Common myeloid progenitor, CD34-positive (primary cell): ENCODE measurements at regions not wholly inside any gene's neighbourhood (a gene's known extent, or its start where the extent isn't known, plus 50 kb on each side); places are given as distances from the start of the nearest gene placed in this dataset.
"Not testable (repeated sequence)": the region's sequence is repeated elsewhere in the genome, so short reads cannot be mapped to it uniquely, and the experiment has no call there.

Experiments
- CTCF ChIA-PET: fragments of 350-600 bp; sonication (Branson Sonifier 250); formaldehyde crosslinking; loops from one replicate; lab custom pipeline; 2021; ENCODE audit warnings: antibody characterized with exemption; lab: Charles Lee
- POLR2A ChIA-PET: fragments of 350-600 bp; sonication (Branson Sonifier 250); formaldehyde crosslinking; loops from one replicate; lab custom pipeline; 2021; ENCODE audit warnings: antibody characterized with exemption; lab: Charles Lee
- DNase-seq, 3 donors: peaks; one replicate each; pipeline versions ENCODE4 v3.0.0 to v3.0.0-alpha.2; 2013
- H3K27ac ChIP-seq, 2 experiments: 1 replicate in 1 of 2; 2 replicates in 1 of 2; pipeline ENCODE4 v1.7.0; 2013; ENCODE audit warnings: inconsistent platforms in 2 of 2, low read length in 2 of 2, mild to moderate bottlenecking in 2 of 2, low read depth in 1 of 2, moderate library complexity in 1 of 2; ENCODE audit not compliant: severe bottlenecking in 2 of 2, insufficient read depth in 1 of 2, poor library complexity in 1 of 2
- H3K27me3 ChIP-seq, 5 experiments: replicated peaks in 2 of 5; 1 replicate in 3 of 5; 2 replicates in 2 of 5; pipeline versions ENCODE4 v1.6.1 to v1.7.0; 2013; ENCODE audit warnings: low read length in 4 of 5, mild to moderate bottlenecking in 2 of 5, moderate library complexity in 2 of 5, inconsistent platforms in 1 of 5; ENCODE audit not compliant: insufficient read depth in 5 of 5, control insufficient read depth in 4 of 5
- H3K36me3 ChIP-seq, 4 experiments: 1 replicate in 2 of 4; 2 replicates in 2 of 4; pipeline versions ENCODE4 v1.6.1 to v1.7.0; 2013; ENCODE audit warnings: low read length in 3 of 4, control low read depth in 1 of 4, mild to moderate bottlenecking in 1 of 4; ENCODE audit not compliant: control insufficient read depth in 4 of 4, insufficient read depth in 4 of 4
- H3K4me1 ChIP-seq, 4 experiments: 1 replicate in 3 of 4; 2 replicates in 1 of 4; pipeline versions ENCODE4 v1.6.1 to v1.7.1; 2013; ENCODE audit warnings: low read length in 3 of 4, mild to moderate bottlenecking in 3 of 4, control low read depth in 1 of 4, inconsistent platforms in 1 of 4, moderate library complexity in 1 of 4; ENCODE audit not compliant: control insufficient read depth in 4 of 4, insufficient read depth in 4 of 4; ENCODE audit errors: control extremely low read depth in 1 of 4
- H3K4me3 ChIP-seq, 7 experiments: 1 replicate in 4 of 7; 2 replicates in 3 of 7; pipeline versions ENCODE4 v1.5.1 to v1.7.0; 2013; ENCODE audit warnings: mild to moderate bottlenecking in 7 of 7, low read length in 6 of 7, moderate library complexity in 6 of 7, inconsistent platforms in 2 of 7, low read depth in 2 of 7, control low read depth in 1 of 7; ENCODE audit not compliant: insufficient read depth in 4 of 7, control insufficient read depth in 1 of 7; ENCODE audit errors: extremely low read depth in 1 of 7
- H3K9me3 ChIP-seq, 5 experiments: 1 replicate in 4 of 5; 2 replicates in 1 of 5; pipeline versions ENCODE4 v1.6.1 to v1.7.1; 2013; ENCODE audit warnings: low read length in 4 of 5, mild to moderate bottlenecking in 2 of 5, inconsistent platforms in 1 of 5, low read depth in 1 of 5, moderate library complexity in 1 of 5; ENCODE audit not compliant: control insufficient read depth in 4 of 5, insufficient read depth in 2 of 5; ENCODE audit errors: control extremely low read depth in 1 of 5
- WGBS: methylation state at CpG from one replicate; pipeline ENCODE4 v1.1.5; 2013; ENCODE audit not compliant: insufficient coverage; 5-methylcytosine and 5-hydroxymethylcytosine counted together

DNA sequence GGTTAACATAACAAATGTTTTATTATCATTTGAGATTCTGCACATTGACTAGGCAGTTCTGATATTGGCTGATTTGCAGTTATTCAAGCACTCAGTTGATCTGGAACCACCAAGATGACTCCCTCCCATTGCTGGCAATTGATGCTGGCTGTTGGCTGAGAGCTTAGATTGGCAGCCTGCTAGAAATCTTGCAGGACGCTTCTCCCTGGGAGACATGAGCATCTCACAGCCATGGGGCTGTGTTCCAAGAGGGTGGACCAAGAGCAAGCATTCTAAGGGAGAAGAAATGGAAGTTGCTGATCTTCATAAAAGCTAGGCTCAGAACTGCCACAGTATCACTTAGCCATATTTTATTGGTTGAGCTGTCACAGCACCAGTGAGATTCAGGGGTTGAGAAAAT lies 233.4 kb upstream of the ID4 start:
- CTCF ChIA-PET = no interaction called here
- POLR2A ChIA-PET = no interaction called here
- WGBS = 100% methylated on average over 1 of the region's 1 CpG

DNA sequence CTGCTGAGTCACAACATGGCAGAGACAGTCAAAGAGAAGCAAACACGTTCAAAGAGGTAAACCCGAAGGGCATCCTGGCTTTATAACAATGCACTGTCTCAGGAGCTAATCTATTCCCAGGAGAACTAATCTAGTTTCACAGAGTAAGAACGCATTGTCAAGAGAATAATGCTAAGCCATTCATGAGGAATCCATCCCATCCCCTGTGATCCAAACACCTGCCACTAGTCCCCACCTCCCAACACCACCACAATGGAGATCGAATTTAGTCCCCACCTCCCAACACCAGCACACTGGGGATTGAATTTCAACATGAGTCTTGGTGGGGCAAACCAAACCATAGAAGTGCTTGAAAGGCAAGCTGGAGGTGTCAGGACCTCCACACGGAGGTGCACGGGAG lies 231.5 kb upstream of the ID4 start:
- H3K9me3 ChIP-seq = no peaks in the 10 kb centered on the region
- ChIA-PET POLR2A (no interaction called here), CTCF (no interaction called here)
- H3K36me3 ChIP-seq = no peaks in the 10 kb centered on the region
- 94% methylated on average over 2 of the region's 6 CpGs for WGBS
- no peak for DNase-seq
- no peaks in the 10 kb centered on the region for H3K4me1 ChIP-seq
- H3K27ac ChIP-seq = no peak overlapping the region
- H3K27me3 ChIP-seq = no peaks in the 10 kb centered on the region
- H3K4me3 ChIP-seq = no peak overlapping the region

More for the DNA sequence above, 233.4 kb upstream of the ID4 start:
- DNase-seq = no peak
- Histone ChIP-seq H3K27ac (no peak overlapping the region), H3K4me1 (no peaks in the 10 kb centered on the region), H3K27me3 (no peaks in the 10 kb centered on the region), H3K36me3 (no peaks in the 10 kb centered on the region), H3K4me3 (no peak overlapping the region), H3K9me3 (no peaks in the 10 kb centered on the region)

DNA sequence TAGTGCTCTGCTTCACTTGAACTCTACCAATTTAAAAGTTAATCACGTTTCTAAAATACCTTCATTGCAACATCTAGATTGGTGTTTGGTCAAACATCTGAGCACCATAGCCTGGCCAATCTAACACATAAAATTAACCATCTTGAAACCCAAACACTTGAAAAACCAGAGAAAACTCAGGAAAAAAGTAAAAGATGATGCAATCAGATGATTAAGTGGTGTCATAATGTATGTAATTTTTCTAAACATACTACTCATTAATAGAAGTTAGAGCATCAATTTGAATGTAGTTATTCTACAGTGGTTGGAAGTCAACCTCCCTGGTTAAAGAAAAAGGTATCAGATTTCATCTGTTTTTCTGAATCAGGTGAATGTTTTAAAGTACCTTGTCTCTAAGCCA lies 228.6 kb upstream of the ID4 start:
- Histone ChIP-seq H3K4me1 (no peaks in the 10 kb centered on the region), H3K36me3 (no peaks in the 10 kb centered on the region), H3K4me3 (no peak overlapping the region), H3K27ac (no peak overlapping the region), H3K9me3 (peaks cover 0 to 2% (median 0%) of the 10 kb centered on the region in 5 experiments), H3K27me3 (no peaks in the 10 kb centered on the region)
- no peak for DNase-seq
- CTCF ChIA-PET = no interaction called here
- no CpG with 5 or more reads among the region's 1 CpG for WGBS
- POLR2A ChIA-PET = no interaction called here

DNA sequence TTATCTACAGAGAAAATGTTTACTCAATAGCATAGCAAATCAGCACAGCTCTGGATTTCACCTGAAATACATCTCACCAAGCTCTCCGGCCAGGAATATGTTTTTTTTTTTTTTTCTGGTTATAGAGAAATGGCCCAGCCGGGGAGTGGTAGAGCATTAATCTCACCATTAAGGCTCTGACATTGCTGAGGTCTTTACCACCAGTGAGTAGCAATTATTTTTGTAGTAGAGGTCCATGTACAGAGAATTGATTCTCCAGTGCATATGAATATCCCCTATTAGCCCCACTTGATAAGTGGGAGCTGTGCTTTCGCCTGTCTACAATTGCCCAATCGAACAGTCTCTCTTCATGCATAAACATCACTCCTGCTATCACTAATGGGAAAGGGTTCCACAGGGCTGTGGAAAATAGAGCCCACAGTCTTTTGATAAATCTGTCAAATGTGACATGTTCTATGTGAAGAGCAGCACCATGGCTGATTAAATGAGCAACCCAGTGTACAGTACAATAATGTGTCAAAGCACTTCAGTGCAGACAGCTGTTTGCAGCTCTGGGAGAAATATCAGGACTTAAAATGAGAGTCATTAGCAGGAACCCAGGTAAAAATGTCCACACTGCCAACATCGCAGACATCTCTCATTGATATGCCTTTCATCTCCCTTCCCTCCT lies 227.1 kb upstream of the ID4 start:
- Histone ChIP-seq H3K9me3 (peaks cover 0 to 7% (median under 1%) of the 10 kb centered on the region in 5 experiments), H3K27ac (no peak overlapping the region), H3K4me1 (no peaks in the 10 kb centered on the region), H3K36me3 (no peaks in the 10 kb centered on the region), H3K4me3 (no peak overlapping the region), H3K27me3 (no peaks in the 10 kb centered on the region)
- DNase-seq = no peak
- CTCF ChIA-PET = interaction anchor here (0.6 kb wide), 1 partner anchor 860 kb away, joined by 3 read pairs; no protein-coding TSS in a partner anchor
- POLR2A ChIA-PET = no interaction called here
- WGBS = 80% methylated on average over 1 of the region's 5 CpGs

DNA sequence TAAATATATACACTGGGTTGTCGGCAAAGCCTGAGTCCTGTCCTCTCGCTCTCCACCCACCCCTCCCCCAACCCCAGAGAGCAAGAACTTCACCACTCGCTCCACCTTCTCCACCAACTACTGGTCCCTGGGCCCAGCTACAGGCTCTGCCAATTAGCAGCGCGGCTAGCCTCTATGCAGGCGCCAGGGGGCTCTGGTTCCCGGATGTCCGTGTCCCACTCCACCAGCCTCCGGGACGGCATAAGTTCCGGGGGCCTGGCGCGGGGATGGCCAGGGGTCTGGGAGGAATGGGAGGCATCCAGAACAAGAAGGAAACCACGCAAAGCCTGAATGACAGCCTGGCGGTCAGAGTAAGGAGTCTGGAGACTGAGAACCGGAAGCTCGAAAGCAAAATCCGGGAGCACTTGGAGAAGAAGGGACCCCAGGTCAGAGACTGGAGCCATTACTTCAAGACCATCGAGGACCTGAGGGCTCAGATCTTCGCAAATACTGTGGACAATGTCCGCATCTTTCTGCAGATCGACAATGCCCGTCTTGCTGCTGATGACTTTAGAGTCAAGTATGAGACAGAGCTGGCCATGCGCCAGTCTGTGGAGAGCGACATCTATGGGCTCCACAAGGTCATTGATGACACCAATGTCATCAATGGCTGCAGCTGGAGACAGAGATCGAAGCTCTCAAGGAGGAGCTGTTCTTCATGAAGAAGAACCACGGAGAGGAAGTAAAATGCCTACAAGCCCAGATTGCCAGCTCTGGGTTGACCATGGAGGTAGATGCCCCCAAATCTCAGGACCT lies 224.3 kb upstream of the ID4 start:
- POLR2A ChIA-PET, H3K36me3 ChIP-seq, H3K4me1 ChIP-seq, H3K4me3 ChIP-seq, DNase-seq, CTCF ChIA-PET, H3K27ac ChIP-seq, H3K27me3 ChIP-seq: not testable (repeated sequence)
- H3K9me3 ChIP-seq = peaks cover 0 to 15% (median 5%) of the 10 kb centered on the region in 5 experiments
- WGBS = 97% methylated on average over 26 of the region's 27 CpGs

DNA sequence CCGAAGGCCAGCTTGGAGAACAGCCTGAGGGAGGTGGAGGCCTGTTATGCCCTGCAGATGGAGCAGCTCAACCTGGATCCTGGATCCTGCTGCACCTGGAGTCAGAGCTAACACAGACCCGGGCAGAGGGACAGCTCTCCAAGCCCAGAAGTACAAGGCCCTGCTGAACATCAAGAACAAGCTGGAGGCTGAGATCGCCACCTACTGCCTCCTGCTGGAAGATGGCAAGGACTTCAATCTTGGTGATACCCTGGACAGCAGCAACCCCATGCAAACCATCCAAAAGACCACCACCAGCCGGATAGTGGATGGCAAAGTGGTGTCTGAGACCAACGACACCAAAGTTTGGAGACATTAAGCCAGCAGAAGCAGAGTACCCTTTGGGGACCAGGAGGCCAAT lies 223.5 kb upstream of the ID4 start:
- DNase-seq = no peak
- ChIA-PET CTCF (no interaction called here), POLR2A (no interaction called here)
- Histone ChIP-seq H3K4me1 (no peaks in the 10 kb centered on the region), H3K36me3 (no peaks in the 10 kb centered on the region), H3K9me3 (peaks cover 0 to 15% (median 5%) of the 10 kb centered on the region in 5 experiments), H3K27me3 (no peaks in the 10 kb centered on the region), H3K27ac (no peak overlapping the region), H3K4me3 (no peak overlapping the region)
- 91% methylated on average over 2 of the region's 5 CpGs for WGBS

DNA sequence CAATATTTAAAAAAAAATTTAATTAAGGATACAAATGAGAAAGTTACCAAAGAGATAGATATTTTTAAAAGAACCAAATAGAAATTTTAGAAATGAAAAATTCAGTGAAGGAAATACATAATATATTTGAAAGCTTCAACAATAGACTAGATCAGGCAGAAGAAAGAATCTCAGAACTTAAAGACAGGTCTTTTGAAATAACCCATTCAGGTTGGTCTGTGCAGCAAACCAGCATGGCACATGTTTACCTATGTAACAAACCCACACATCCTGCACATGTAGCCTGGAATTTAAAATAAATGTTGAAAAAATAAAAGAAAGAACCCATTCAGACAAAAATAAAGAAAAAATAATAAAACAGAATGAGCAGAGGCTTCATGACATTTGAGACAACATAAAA lies 221.1 kb upstream of the ID4 start:
- Histone ChIP-seq H3K27me3 (no peaks in the 10 kb centered on the region), H3K27ac (no peak overlapping the region), H3K36me3 (no peaks in the 10 kb centered on the region), H3K4me3 (no peak overlapping the region), H3K9me3 (peaks cover 0 to 15% (median 5%) of the 10 kb centered on the region in 5 experiments), H3K4me1 (no peaks in the 10 kb centered on the region)
- ChIA-PET POLR2A (no interaction called here), CTCF (no interaction called here)
- no peak for DNase-seq
